Liver (tissue), 3 donors: ENCODE measurements at regions not wholly inside any gene's neighbourhood (a gene's known extent, or its start where the extent isn't known, plus 50 kb on each side); places are given as distances from the start of the nearest gene placed in this dataset.
"Not testable (repeated sequence)": the region's sequence is repeated elsewhere in the genome, so short reads cannot be mapped to it uniquely, and the experiment has no call there.

ENCODE experiments used
- EGR1 ChIP-seq, 2 donors: IDR thresholded peaks; 2 replicates each; pipeline ENCODE4 v1.6.1; 2016 to 2018; ENCODE audit warnings: antibody characterized with exemption in 2 of 2, low read depth in 2 of 2
- GABPA ChIP-seq, 2 donors: IDR thresholded peaks in 1 of 2; conservative IDR thresholded peaks in 1 of 2; 2 replicates each; pipeline ENCODE4 v1.6.1; 2016; ENCODE audit warnings: antibody characterized with exemption in 2 of 2, mild to moderate bottlenecking in 1 of 2, moderate library complexity in 1 of 2
- JUND ChIP-seq, 2 donors: IDR thresholded peaks; 2 replicates each; pipeline ENCODE4 v1.6.1; 2016; ENCODE audit warnings: antibody characterized with exemption in 2 of 2
- NR2F2 ChIP-seq: IDR thresholded peaks from 2 replicates; pipeline ENCODE4 v1.6.1; 2016; ENCODE audit warnings: antibody characterized with exemption
- RAD21 ChIP-seq, 2 donors: IDR thresholded peaks; 2 replicates each; pipeline ENCODE4 v1.6.1; 2016; ENCODE audit warnings: antibody characterized with exemption in 2 of 2, mild to moderate bottlenecking in 2 of 2
- RXRA ChIP-seq, 2 donors: IDR thresholded peaks; 2 replicates each; pipeline ENCODE4 v1.6.1; 2017 to 2018; ENCODE audit warnings: antibody characterized with exemption in 2 of 2, mild to moderate bottlenecking in 1 of 2
- SP1 ChIP-seq: IDR thresholded peaks from 2 replicates; pipeline ENCODE4 v1.6.1; 2018; ENCODE audit warnings: antibody characterized with exemption, mild to moderate bottlenecking
- TAF1 ChIP-seq: conservative IDR thresholded peaks from 2 replicates; pipeline ENCODE4 v1.6.1; 2016; ENCODE audit warnings: antibody characterized with exemption, mild to moderate bottlenecking
- YY1 ChIP-seq: IDR thresholded peaks from 2 replicates; pipeline ENCODE4 v1.6.1; 2016; ENCODE audit warnings: antibody characterized with exemption, mild to moderate bottlenecking
- TF ChIP-seq, protein P1 (sequence below): fragments of 150-350 bp; IDR thresholded peaks from 2 replicates; pipeline ENCODE4 v1.5.1; 2017; ENCODE audit warnings: improper control_type of control experiment, low read depth, low read length; ENCODE audit not compliant: missing input control
- TF ChIP-seq, protein P2 (sequence below): IDR thresholded peaks from 2 replicates; pipeline ENCODE4 v1.6.1; 2016; ENCODE audit warnings: antibody characterized with exemption
- TF ChIP-seq, protein P3 (sequence below): IDR thresholded peaks from 2 replicates; pipeline ENCODE4 v1.6.1; 2016; ENCODE audit warnings: antibody characterized with exemption, mild to moderate bottlenecking
- TF ChIP-seq, protein P4 (sequence below): IDR thresholded peaks from 2 replicates; pipeline ENCODE4 v1.6.1; 2016; ENCODE audit warnings: antibody characterized with exemption
- donor health status: healthy.
- donor health status: healthy.

DNA sequence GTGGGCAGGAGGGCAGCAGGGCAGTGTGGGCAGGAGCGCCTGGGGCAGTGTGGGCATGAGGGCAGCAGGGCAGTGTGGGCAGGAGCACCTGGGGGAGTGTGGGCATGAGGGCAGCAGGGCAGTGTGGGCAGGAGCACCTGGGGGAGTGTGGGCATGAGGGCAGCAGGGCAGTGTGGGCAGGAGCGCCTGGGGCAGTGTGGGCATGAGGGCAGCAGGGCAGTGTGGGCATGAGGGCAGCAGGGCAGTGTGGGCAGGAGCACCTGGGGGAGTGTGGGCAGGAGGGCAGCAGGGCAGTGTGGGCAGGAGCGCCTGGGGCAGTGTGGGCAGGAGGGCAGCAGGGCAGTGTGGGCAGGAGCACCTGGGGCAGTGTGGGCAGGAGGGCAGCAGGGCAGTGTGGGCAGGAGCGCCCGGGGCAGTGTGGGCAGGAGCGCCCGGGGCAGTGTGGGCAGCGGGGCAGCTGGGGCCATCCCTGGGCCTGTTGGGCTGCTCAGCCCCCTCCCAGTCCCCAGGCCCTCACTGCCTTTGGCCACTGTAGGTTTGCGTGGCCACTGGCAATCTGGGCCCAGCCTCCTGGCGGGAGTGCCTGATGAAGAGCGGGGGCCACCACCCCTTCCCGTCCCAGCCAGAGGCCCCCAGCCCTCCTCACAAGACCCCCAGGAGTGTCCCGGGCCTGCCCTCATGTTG lies 52.7 kb upstream of the NOTCH1 start:
- TF ChIP-seq, protein P1, sequence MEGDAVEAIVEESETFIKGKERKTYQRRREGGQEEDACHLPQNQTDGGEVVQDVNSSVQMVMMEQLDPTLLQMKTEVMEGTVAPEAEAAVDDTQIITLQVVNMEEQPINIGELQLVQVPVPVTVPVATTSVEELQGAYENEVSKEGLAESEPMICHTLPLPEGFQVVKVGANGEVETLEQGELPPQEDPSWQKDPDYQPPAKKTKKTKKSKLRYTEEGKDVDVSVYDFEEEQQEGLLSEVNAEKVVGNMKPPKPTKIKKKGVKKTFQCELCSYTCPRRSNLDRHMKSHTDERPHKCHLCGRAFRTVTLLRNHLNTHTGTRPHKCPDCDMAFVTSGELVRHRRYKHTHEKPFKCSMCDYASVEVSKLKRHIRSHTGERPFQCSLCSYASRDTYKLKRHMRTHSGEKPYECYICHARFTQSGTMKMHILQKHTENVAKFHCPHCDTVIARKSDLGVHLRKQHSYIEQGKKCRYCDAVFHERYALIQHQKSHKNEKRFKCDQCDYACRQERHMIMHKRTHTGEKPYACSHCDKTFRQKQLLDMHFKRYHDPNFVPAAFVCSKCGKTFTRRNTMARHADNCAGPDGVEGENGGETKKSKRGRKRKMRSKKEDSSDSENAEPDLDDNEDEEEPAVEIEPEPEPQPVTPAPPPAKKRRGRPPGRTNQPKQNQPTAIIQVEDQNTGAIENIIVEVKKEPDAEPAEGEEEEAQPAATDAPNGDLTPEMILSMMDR: not testable (repeated sequence)
- TF ChIP-seq, protein P2, sequence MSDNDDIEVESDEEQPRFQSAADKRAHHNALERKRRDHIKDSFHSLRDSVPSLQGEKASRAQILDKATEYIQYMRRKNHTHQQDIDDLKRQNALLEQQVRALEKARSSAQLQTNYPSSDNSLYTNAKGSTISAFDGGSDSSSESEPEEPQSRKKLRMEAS: not testable (repeated sequence)
- TF ChIP-seq RAD21 (IDR thresholded peaks at IDR 0.05); EGR1 (IDR thresholded peaks at IDR 0.05; ENCODE audit: low read depth in 2 of 2); GABPA (IDR thresholded peaks at IDR 0.05 in 1 of 2, conservative IDR thresholded peaks at IDR 0.05 in 1 of 2); TAF1; JUND (IDR thresholded peaks at IDR 0.05); YY1; NR2F2; RXRA (IDR thresholded peaks at IDR 0.05); SP1: not testable (repeated sequence)
- TF ChIP-seq, protein P3, sequence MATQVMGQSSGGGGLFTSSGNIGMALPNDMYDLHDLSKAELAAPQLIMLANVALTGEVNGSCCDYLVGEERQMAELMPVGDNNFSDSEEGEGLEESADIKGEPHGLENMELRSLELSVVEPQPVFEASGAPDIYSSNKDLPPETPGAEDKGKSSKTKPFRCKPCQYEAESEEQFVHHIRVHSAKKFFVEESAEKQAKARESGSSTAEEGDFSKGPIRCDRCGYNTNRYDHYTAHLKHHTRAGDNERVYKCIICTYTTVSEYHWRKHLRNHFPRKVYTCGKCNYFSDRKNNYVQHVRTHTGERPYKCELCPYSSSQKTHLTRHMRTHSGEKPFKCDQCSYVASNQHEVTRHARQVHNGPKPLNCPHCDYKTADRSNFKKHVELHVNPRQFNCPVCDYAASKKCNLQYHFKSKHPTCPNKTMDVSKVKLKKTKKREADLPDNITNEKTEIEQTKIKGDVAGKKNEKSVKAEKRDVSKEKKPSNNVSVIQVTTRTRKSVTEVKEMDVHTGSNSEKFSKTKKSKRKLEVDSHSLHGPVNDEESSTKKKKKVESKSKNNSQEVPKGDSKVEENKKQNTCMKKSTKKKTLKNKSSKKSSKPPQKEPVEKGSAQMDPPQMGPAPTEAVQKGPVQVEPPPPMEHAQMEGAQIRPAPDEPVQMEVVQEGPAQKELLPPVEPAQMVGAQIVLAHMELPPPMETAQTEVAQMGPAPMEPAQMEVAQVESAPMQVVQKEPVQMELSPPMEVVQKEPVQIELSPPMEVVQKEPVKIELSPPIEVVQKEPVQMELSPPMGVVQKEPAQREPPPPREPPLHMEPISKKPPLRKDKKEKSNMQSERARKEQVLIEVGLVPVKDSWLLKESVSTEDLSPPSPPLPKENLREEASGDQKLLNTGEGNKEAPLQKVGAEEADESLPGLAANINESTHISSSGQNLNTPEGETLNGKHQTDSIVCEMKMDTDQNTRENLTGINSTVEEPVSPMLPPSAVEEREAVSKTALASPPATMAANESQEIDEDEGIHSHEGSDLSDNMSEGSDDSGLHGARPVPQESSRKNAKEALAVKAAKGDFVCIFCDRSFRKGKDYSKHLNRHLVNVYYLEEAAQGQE: not testable (repeated sequence)
- TF ChIP-seq, protein P4, sequence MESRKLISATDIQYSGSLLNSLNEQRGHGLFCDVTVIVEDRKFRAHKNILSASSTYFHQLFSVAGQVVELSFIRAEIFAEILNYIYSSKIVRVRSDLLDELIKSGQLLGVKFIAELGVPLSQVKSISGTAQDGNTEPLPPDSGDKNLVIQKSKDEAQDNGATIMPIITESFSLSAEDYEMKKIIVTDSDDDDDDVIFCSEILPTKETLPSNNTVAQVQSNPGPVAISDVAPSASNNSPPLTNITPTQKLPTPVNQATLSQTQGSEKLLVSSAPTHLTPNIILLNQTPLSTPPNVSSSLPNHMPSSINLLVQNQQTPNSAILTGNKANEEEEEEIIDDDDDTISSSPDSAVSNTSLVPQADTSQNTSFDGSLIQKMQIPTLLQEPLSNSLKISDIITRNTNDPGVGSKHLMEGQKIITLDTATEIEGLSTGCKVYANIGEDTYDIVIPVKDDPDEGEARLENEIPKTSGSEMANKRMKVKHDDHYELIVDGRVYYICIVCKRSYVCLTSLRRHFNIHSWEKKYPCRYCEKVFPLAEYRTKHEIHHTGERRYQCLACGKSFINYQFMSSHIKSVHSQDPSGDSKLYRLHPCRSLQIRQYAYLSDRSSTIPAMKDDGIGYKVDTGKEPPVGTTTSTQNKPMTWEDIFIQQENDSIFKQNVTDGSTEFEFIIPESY: not testable (repeated sequence)
